Transverse colon (tissue), 4 donors: ENCODE measurements at regions not wholly inside any gene's neighbourhood (a gene's known extent, or its start where the extent isn't known, plus 50 kb on each side); places are given as distances from the start of the nearest gene placed in this dataset.

ENCODE experiments used
- DNase-seq: peaks from one replicate; pipeline ENCODE4 v3.0.0-alpha.2; 2019
- H3K27ac ChIP-seq, 4 donors: fragments of 200-600 bp; sonication (generic); 2 replicates each; pipeline ENCODE4 v1.5.1; 2016 to 2018; ENCODE audit warnings: inconsistent platforms in 4 of 4
- H3K27me3 ChIP-seq: fragments of 200-600 bp; sonication (generic); 2 replicates; pipeline ENCODE4 v1.5.1; 2017; ENCODE audit warnings: inconsistent platforms
- H3K36me3 ChIP-seq, 4 donors: fragments of 200-600 bp; sonication (generic); 2 replicates each; pipeline ENCODE4 v1.5.1; 2017 to 2019; ENCODE audit warnings: inconsistent platforms in 4 of 4
- H3K4me1 ChIP-seq, 4 donors: fragments of 200-600 bp; sonication (generic); 2 replicates each; pipeline ENCODE4 v1.5.1; 2017 to 2020; ENCODE audit warnings: inconsistent platforms in 4 of 4
- H3K4me3 ChIP-seq, 4 donors: fragments of 200-600 bp; sonication (generic); 1 replicate in 1 of 4; 2 replicates in 3 of 4; pipeline versions ENCODE4 v1.5.1 to v1.6.1; 2017 to 2019; ENCODE audit warnings: inconsistent platforms in 4 of 4
- H3K9me3 ChIP-seq, 2 donors: fragments of 200-600 bp; sonication (generic); 2 replicates each; pipeline ENCODE4 v1.5.1; 2017 to 2019; ENCODE audit warnings: inconsistent platforms in 2 of 2
- CTCF ChIP-seq, 5 experiments: fragments of 200-600 bp in 3 of 5; fragments of 450-650 bp in 2 of 5; sonication (generic) in 3 of 5; IDR thresholded peaks; 1 replicate in 2 of 5; 2 replicates in 3 of 5; pipeline ENCODE4 v1.5.1; 2016 to 2017; ENCODE audit warnings: antibody characterized with exemption in 5 of 5, inconsistent platforms in 3 of 5, mild to moderate bottlenecking in 2 of 5, moderate library complexity in 1 of 5
- EP300 ChIP-seq: sonication (generic); formaldehyde crosslinking; IDR thresholded peaks from one replicate; pipeline ENCODE4 v1.6.1; 2017; ENCODE audit warnings: antibody characterized with exemption, low read depth
- POLR2A ChIP-seq: fragments of 450-650 bp; IDR thresholded peaks from one replicate; pipeline ENCODE4 v1.6.1; 2016; ENCODE audit warnings: antibody characterized with exemption, mild to moderate bottlenecking, moderate library complexity
- POLR2AphosphoS5 ChIP-seq, 3 donors: sonication (generic); formaldehyde crosslinking; IDR thresholded peaks; one replicate each; pipeline ENCODE4 v1.6.1; 2016; ENCODE audit warnings: antibody characterized with exemption in 3 of 3
- WGBS, 2 donors: methylation state at CpG; one replicate each; pipeline ENCODE4 v1.1.5; 2018; ENCODE audit warnings: low coverage in 1 of 2; 5-methylcytosine and 5-hydroxymethylcytosine counted together
- in situ Hi-C, 4 donors: fragments of 200-750 bp; cut with MboI; loops; one replicate each; pipeline versions ENCODE4 v1.15.0 to v1.15.1; 2017; ENCODE audit warnings: low sequenced_read_pairs in 3 of 4, low pct_ligation_motif_present in 1 of 4, low pct_unique_long_range_greater_than_20kb in 1 of 4
- intact Hi-C: fragments of 100-400 bp; cut with DNase I; formaldehyde crosslinking; loops from one replicate; pipeline ENCODE4 v1.15.1; 2023; ENCODE audit warnings: low total_unique reads

- no peak for DNase-seq
- TF ChIP-seq EP300: no peak
- Histone ChIP-seq H3K36me3 (no peaks in the 10 kb centered on the region), H3K9me3 (no peaks in the 10 kb centered on the region), H3K4me3 (no peak overlapping the region), H3K4me1 (peaks cover 0 to 14% (median 9%) of the 10 kb centered on the region in 4 donors), H3K27me3 (no peaks in the 10 kb centered on the region), H3K27ac (no peak overlapping the region)
- 79 to 80% methylated on average over 1 of the region's 1 CpG for WGBS, 2 donors
- intact Hi-C loops: no loop called here
- in situ Hi-C loops: no loop called here
Observed at GRCh38 chr13:97130190-97130589, 91.9 kb upstream of the MBNL2 start.

GRCh38 chr13:97131447-97131846 lies 90.7 kb upstream of the MBNL2 start:
- Histone ChIP-seq H3K27me3 (no peaks in the 10 kb centered on the region), H3K9me3 (no peaks in the 10 kb centered on the region), H3K4me3 (no peak overlapping the region), H3K27ac (no peak overlapping the region), H3K36me3 (no peaks in the 10 kb centered on the region), H3K4me1 (peaks cover 0 to 8% (median under 1%) of the 10 kb centered on the region in 4 donors)
- in situ Hi-C loops: no loop called here
- TF ChIP-seq CTCF (IDR thresholded peaks at IDR 0.05) (no peak), POLR2A (no peak), POLR2AphosphoS5 (IDR thresholded peaks at IDR 0.05) (no peak), EP300 (no peak)
- no peak for DNase-seq
- intact Hi-C loops: no loop called here
- 83 to 88% methylated on average over 4 of the region's 4 CpGs for WGBS, 2 donors

DNA sequence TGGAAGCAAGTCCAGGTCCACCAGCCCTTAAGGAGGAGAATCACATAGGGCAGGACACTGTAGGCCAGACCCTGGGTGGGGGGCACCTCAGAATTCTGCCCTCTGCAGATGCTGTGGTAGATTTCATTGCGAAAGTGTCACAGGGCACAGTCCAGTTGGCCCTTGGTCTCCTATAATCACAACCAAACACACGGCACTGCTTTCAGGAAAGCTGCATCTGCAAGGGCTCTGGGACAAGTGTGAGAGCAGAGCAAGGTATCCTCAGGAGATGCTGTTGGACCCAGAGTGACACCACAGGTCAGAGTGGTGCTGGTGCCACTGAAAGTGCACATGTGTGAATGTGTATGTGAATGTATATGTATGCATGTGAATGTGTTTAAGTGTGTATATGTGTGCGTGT lies 88.6 kb upstream of the MBNL2 start:
- WGBS, 2 donors: 74% methylated on average over 3 of the region's 3 CpGs; no CpG with 5 or more reads in 1 of the 2 donors
- Histone ChIP-seq H3K36me3 (no peaks in the 10 kb centered on the region), H3K4me3 (no peak overlapping the region), H3K27me3 (no peaks in the 10 kb centered on the region), H3K4me1 (peaks cover 0 to 8% (median 0%) of the 10 kb centered on the region in 4 donors), H3K9me3 (no peaks in the 10 kb centered on the region), H3K27ac (no peak overlapping the region)
- TF ChIP-seq POLR2AphosphoS5 (IDR thresholded peaks at IDR 0.05): no peak
- no peak for TF ChIP-seq CTCF (IDR thresholded peaks at IDR 0.05)
- no peak for TF ChIP-seq POLR2A
- TF ChIP-seq EP300: no peak
- no peak for DNase-seq
- intact Hi-C loops: no loop called here
- in situ Hi-C loops: no loop called here

DNA sequence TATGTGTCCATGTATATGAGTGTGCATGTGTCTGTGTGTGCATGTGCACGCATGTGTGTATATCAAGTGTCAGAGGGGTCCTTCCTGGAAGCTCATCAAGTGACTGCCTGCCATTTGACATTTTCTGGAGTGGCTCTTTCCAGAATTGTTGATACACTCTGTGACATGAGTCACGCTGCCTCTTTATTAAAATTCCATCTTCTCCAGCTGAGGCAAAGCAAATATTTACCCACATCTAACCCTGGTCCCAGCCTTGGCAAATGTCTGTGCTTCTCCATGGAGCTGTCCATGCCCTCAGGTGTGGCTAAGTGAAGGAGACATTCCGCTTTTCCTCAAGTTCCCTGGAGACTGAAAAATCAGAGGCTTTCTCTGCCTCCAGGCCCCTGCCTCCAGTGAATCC lies 88.2 kb upstream of the MBNL2 start:
- intact Hi-C loops (no loop called here), in situ Hi-C loops (no loop called here)
- H3K27me3 ChIP-seq: no peaks in the 10 kb centered on the region
- 67% methylated on average over 3 of the region's 3 CpGs; no CpG with 5 or more reads in 1 of the 2 donors for WGBS, 2 donors
- H3K4me3 ChIP-seq: no peak overlapping the region
- TF ChIP-seq CTCF (IDR thresholded peaks at IDR 0.05) (no peak), POLR2AphosphoS5 (IDR thresholded peaks at IDR 0.05) (no peak), EP300 (no peak), POLR2A (no peak)
- no peaks in the 10 kb centered on the region for H3K9me3 ChIP-seq
- peaks cover 0 to 8% (median 0%) of the 10 kb centered on the region in 4 donors for H3K4me1 ChIP-seq
- H3K27ac ChIP-seq: no peak overlapping the region
- no peak for DNase-seq
- H3K36me3 ChIP-seq: no peaks in the 10 kb centered on the region
